ENCODE measurements at regions not wholly inside any gene's neighbourhood (a gene's known extent, or its start where the extent isn't known, plus 50 kb on each side); places are given as distances from the start of the nearest gene placed in this dataset.

- DNase-seq (ENCODE audit: extremely low read depth in 1 of 4, low spot score in 3 of 4) = no peak
- no peaks in the 10 kb centered on the region for H3K9me3 ChIP-seq (replicated peaks; ENCODE audit: control insufficient read depth, insufficient read depth, low read depth, low read length)
- no peak overlapping the region for H2AFZ ChIP-seq (ENCODE audit: low read depth, low read length)
- H3K27me3 ChIP-seq (ENCODE audit: control insufficient read depth in 2 of 2, insufficient read depth in 2 of 2, low read length in 2 of 2) = no peaks in the 10 kb centered on the region
- BruUV-seq (replicated peaks) = no TSS peak
- H3K4me1 ChIP-seq (replicated peaks in 1 of 2; ENCODE audit: control insufficient read depth in 2 of 2, insufficient read depth in 2 of 2, low read length in 2 of 2) = no peaks in the 10 kb centered on the region
- no peak for FAIRE-seq
- no peak overlapping the region for H3K4me3 ChIP-seq
- in situ Hi-C loops (cut with MboI) = no loop called here
- H3K79me2 ChIP-seq (ENCODE audit: control insufficient read depth, insufficient read depth, low read length) = no peaks in the 10 kb centered on the region
- no peaks in the 10 kb centered on the region for H3K36me3 ChIP-seq (ENCODE audit: control insufficient read depth, insufficient read depth, low read length)
- no peak overlapping the region for H3K4me2 ChIP-seq (ENCODE audit: insufficient read depth, low read length)
- H3K9ac ChIP-seq (ENCODE audit: insufficient read depth in 1 of 2, low read depth in 2 of 2, low read length in 2 of 2) = no peak overlapping the region
- H3K9me1 ChIP-seq (ENCODE audit: control insufficient read depth, insufficient read depth, low read length) = no peaks in the 10 kb centered on the region
- ChIA-PET CTCF (ENCODE audit: low intra/inter-chr PET ratio) (no interaction called here), POLR2A (no interaction called here)
- no peaks in the 10 kb centered on the region for H4K20me1 ChIP-seq (replicated peaks; ENCODE audit: control insufficient read depth, insufficient read depth, low read length)
- WGBS (ENCODE audit: insufficient coverage, low coverage, missing lambda C conversion rate) = 4% methylated on average over 2 of the region's 2 CpGs
- intact Hi-C loops (cut with micrococcal nuclease) = no loop called here
- H3K27ac ChIP-seq (ENCODE audit: extremely low read depth, low read depth, low read length) = no peak overlapping the region
- ATAC-seq = no peak
- TF ChIP-seq DLX4 (CRISPR knock-in tag; IDR thresholded peaks at IDR 0.05) (no peak), TCF7 (IDR thresholded peaks at IDR 0.05; ENCODE audit: borderline replicate concordance) (no peak), ZNF584 (CRISPR knock-in tag; IDR thresholded peaks at IDR 0.05; ENCODE audit: low read depth) (no peak), HBP1 (CRISPR knock-in tag; IDR thresholded peaks at IDR 0.05) (no peak), ATF6 (CRISPR knock-in tag; IDR thresholded peaks at IDR 0.05) (no peak), TBP (optimal IDR thresholded peaks at IDR 0.05; ENCODE audit: low read depth, low read length) (no peak), TRIM25 (IDR thresholded peaks at IDR 0.05; ENCODE audit: borderline replicate concordance) (no peak), RBM17 (IDR thresholded peaks at IDR 0.05; ENCODE audit: borderline replicate concordance, low read depth, low read length) (no peak), KAT7 (CRISPR knock-in tag; IDR thresholded peaks at IDR 0.05; ENCODE audit: borderline replicate concordance) (no peak), ZNF436 (CRISPR knock-in tag; IDR thresholded peaks at IDR 0.05) (no peak), RREB1 (CRISPR knock-in tag; IDR thresholded peaks at IDR 0.05) (no peak), MCM7 (IDR thresholded peaks at IDR 0.05) (no peak)
Observed at GRCh38 chr1:96296991-96297390, 424.6 kb upstream of the PTBP2 start.
